22Rv1 (cell line): ENCODE measurements at regions not wholly inside any gene's neighbourhood (a gene's known extent, or its start where the extent isn't known, plus 50 kb on each side); places are given as distances from the start of the nearest gene placed in this dataset.
"Not testable (repeated sequence)": the region's sequence is repeated elsewhere in the genome, so short reads cannot be mapped to it uniquely, and the experiment has no call there.

ENCODE experiments used
- H3K27ac ChIP-seq: fragments of 450-650 bp; 2 replicates; pipeline ENCODE4 v1.5.1; 2017
- ZFX ChIP-seq: fragments of 450-650 bp; IDR thresholded peaks from 2 replicates; pipeline ENCODE4 v1.6.1; 2017; ENCODE audit warnings: antibody characterized with exemption, borderline replicate concordance
- TF ChIP-seq, protein P1 (sequence below): fragments of 450-650 bp; IDR thresholded peaks from 2 replicates; pipeline ENCODE4 v1.5.1; 2017; ENCODE audit warnings: mild to moderate bottlenecking

DNA sequence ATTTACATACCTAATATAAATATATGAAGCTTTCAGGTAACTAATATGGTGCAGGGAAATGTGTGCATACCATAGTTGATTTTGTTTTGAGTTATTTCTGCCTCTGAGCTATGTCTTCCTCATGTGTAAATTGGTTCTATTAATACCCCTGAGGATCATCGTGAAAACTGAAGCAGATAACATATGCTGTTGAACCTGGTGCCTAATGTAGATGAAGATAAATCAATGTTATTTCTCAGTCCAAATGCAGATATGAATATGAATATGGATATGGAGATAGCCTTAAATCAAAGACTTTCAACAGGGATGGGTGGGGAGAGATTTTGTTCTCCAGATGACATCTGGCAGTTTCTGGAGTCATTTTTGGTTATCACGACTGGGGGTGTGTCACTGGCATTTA lies 122.3 kb upstream of the ANKRD30A start:
- TF ChIP-seq, protein P1, sequence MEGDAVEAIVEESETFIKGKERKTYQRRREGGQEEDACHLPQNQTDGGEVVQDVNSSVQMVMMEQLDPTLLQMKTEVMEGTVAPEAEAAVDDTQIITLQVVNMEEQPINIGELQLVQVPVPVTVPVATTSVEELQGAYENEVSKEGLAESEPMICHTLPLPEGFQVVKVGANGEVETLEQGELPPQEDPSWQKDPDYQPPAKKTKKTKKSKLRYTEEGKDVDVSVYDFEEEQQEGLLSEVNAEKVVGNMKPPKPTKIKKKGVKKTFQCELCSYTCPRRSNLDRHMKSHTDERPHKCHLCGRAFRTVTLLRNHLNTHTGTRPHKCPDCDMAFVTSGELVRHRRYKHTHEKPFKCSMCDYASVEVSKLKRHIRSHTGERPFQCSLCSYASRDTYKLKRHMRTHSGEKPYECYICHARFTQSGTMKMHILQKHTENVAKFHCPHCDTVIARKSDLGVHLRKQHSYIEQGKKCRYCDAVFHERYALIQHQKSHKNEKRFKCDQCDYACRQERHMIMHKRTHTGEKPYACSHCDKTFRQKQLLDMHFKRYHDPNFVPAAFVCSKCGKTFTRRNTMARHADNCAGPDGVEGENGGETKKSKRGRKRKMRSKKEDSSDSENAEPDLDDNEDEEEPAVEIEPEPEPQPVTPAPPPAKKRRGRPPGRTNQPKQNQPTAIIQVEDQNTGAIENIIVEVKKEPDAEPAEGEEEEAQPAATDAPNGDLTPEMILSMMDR: no peak
- TF ChIP-seq ZFX: no peak
- H3K27ac ChIP-seq: no peak overlapping the region

DNA sequence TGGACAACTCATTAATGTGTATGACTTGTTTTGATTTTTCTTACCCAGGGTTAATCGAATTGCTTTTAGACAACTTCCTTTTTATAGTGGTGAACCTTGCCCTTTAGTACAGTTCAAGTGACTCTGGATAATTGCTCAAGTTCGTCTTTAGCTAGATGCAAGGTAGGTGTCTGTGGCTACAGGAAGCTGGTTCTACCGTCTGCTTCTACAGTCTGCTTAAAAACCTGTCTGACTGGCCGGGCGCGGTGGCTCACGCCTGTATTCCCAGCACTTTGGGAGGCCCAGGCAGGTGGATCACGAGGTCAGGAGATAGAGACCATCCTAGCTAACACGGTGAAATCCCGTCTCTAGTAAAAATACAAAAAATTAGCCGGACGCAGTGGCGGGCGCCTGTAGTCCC lies 129.6 kb upstream of the ANKRD30A start:
- H3K27ac ChIP-seq: not testable (repeated sequence)

DNA sequence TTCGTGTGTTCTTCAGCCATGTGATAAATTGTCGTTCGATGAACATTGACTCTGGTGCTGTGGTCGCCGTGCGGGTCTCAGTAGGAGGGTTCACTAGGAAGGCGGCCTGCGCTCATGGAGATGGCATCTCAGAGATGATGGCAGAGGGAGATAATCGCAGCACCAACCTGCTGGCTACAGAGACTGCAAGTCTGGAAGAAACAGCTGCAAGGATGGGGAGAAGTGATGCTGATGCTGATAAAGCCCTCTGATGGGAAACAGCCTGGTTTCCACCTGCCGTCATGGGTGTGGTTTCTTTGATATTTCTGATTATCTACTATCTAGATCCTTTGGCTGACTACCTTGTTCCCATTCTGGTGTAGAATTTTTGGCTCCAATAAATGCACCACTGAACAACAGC lies 130.5 kb upstream of the ANKRD30A start:
- H3K27ac ChIP-seq: no peak overlapping the region
- TF ChIP-seq, protein P1: no peak
- TF ChIP-seq ZFX: no peak

DNA sequence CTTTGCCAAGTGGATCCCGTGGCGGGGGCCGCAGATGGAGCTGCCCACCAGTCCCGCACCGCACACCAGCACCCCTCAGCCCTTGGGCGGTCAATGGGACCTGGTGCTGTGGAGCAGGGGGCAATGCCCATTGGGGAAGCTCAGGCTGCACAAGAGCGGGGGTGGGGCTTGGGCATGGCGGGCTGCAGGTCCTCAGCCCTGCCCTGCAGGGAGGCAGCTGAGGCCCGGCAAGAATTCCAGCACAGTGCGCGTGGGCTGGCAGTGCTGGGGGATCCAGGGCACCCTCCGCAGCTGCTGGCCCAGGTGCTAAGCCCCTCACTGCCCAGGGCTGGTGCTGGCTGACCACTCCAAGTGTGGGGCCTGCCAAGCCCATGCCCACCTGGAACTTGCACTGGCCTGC lies 136.2 kb upstream of the ANKRD30A start:
- no peak overlapping the region for H3K27ac ChIP-seq
- TF ChIP-seq ZFX: no peak
- TF ChIP-seq, protein P1: no peak

DNA sequence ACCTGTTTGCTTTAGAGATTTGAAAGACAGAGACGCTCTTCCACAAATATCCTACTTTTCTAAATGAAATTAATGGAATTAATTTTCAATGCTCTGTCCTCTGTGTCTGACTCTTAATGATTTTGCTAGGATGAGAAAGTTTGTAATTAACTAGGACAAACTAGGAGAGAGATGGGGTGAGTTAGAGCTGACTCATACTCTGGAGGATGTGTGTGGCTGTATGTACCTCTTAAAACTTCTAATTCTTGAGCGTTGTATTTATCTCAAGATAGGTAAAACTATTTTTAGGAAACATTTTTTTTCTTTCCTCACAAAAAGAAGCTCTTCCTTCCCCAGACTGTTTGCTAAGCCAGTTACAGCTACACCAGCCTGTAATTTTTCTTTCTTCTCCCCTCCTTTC lies 178.8 kb upstream of the ANKRD30A start:
- no peak for TF ChIP-seq ZFX
- TF ChIP-seq, protein P1: no peak
- no peak overlapping the region for H3K27ac ChIP-seq

DNA sequence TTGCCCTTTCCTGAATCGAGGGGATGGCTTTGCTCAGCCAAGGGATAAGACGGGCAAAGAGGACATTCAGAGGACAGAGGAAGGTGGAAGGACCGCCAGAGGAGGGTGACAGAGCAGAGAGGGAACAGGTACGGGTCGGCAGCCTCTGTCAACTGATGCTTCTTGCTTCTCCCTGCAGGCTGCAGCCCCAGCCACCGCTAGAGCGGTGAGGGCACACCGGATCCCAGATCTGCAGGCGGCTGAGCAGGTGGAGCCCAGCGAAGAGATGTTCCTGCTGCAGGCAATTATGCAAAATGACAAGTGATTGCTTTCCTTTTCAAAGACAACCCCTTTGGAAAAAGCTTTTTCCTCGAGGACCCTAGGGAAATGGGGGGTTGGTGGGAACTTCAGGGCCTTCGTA lies 181.9 kb upstream of the ANKRD30A start:
- TF ChIP-seq, protein P1: no peak
- no peak for TF ChIP-seq ZFX
- H3K27ac ChIP-seq: no peak overlapping the region

DNA sequence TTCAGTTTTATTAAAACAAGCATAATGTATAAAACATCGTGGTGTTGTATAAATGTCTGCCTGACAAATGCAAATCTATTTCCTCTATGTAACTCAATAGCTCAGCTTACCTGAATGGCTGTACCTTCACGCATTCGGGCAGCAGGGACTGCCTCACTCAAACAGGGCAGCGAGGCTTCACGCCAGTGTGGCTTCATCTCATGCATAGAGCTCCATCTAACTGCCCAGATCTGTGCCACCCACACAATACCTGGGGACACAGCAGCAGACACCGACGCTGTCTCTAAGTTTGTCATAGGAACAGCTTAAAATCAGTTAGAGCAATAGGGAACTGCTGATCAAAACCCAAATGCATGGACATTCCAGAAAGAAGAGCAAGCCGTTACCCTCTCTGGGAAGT lies 182.8 kb upstream of the ANKRD30A start:
- no peak overlapping the region for H3K27ac ChIP-seq
- TF ChIP-seq ZFX: no peak
- TF ChIP-seq, protein P1: no peak

DNA sequence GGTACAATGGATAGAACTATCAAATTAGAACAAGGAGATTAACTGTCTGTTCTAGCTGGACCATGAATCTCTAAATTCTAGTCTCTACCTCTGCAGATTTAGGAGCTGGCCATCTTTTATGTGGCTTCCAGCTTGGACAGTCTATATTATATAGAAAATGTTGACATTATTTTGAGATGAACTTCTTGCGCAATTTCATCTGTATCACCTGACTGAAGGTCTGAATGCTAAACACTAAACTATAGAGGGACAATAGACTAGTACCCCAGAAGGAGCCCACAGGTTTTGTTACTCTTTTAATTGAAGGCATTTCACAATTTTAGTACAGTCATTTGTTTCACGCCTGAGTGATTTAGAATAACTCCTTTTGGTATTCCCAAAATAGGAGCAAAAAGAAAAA lies 222.4 kb upstream of the ANKRD30A start:
- no peak overlapping the region for H3K27ac ChIP-seq
- TF ChIP-seq ZFX: no peak
- TF ChIP-seq, protein P1: no peak
